ENCODE measurements at regions not wholly inside any gene's neighbourhood (a gene's known extent, or its start where the extent isn't known, plus 50 kb on each side); places are given as distances from the start of the nearest gene placed in this dataset.

DNA sequence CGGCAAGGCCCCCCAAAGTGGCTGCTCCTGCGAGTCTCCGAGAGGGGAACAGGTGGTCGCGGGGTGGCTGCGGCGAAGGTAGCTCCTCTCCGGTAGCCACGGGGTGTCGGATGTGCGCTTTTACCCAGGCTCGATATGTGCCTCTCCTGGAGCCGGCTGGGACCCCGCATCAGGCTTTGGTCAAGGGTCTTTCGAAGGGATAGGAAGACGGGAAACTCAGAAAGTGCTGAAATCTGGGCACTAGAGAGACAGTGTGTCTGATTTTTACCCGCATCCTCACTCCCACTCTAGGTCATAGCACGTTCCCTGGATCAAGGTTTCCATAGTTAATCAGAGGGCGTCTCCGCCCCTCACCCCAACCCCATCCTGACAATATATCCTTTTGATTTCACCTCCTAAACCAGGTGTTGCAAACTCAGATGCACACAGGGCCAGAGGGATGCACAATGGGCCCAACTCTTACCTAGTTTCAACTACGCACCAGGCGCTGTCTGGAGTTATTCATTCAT is 156.9 kb downstream of the PTPN11 start:
- H3K9me3 Mint-ChIP-seq = no peaks in the 10 kb centered on the region
- peaks cover 40 to 42% of the 10 kb centered on the region in 2 donors for H3K27me3 Mint-ChIP-seq
- Histone ChIP-seq H3K27ac (ENCODE audit: low read length) (no peak overlapping the region), H3K27me3 (replicated peaks in 1 of 2; ENCODE audit: control insufficient read depth in 2 of 2, extremely low read depth in 1 of 2, insufficient read depth in 2 of 2, low read length in 1 of 2) (peaks cover 7 to 30% of the 10 kb centered on the region in 2 experiments), H3K36me3 (ENCODE audit: control insufficient read depth in 2 of 2, extremely low read depth in 1 of 2, insufficient read depth in 1 of 2, low read length in 1 of 2) (no peaks in the 10 kb centered on the region), H3K4me1 (ENCODE audit: control insufficient read depth in 1 of 2, extremely low read depth in 1 of 2, insufficient read depth in 2 of 2, low read length in 2 of 2) (peaks cover 0 to 3% of the 10 kb centered on the region in 2 experiments), H3K4me3 (ENCODE audit: control insufficient read depth in 1 of 2, extremely low read depth in 1 of 2, low read length in 1 of 2) (no peak overlapping the region), H3K9me3 (no peaks in the 10 kb centered on the region)
- ChIA-PET POLR2A (no interaction called here), CTCF (no interaction called here)
- no peaks in the 10 kb centered on the region for H3K4me1 Mint-ChIP-seq
- H3K4me3 Mint-ChIP-seq = no peak overlapping the region
- ATAC-seq (replicated peaks in 1 of 4) (no peak), DNase-seq (no peak)
- H3K27ac Mint-ChIP-seq = no peak overlapping the region
- no peaks in the 10 kb centered on the region for H3K36me3 Mint-ChIP-seq
- 51% methylated on average over 18 of the region's 22 CpGs for WGBS (ENCODE audit: insufficient coverage)

DNA sequence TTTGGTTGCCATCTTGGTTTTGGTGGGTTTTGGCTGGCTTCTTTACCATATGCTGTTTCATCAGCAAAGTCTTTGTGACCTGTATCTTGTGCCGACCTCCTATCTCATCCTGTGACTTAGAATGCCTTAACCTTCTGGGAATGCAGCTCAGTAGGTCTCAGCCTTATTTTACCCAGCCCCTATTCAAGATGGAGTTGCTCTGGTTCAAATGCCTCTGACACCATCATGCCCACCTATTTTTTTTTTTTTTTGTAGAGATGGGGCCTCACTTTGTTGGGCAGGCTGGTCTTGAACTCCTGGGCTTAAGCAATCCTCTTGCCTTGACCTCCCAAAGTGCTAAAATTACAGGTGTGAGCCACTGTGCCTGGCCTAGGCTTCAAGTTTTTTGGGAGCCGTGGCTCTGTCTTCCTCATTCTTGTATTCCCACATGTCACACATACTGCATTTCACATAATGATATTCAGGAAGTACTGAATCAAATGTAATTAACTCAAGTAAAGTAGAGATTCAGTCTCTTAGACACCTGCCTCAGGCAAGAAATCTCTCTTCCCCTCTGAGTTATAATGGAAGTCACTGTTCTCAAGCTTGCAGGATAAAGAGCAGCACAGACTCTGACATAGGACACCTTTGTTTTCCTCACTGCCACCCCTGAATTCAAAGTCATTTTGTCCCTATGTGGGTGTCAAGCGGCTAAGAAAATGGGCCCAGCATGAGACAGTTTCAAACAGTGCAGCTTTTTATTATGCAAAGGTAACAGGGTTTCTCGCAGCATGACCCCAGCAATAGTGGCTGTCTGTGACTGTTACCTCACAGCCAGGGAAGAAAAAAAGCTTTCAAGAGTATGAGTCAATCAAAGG is 159.0 kb downstream of the PTPN11 start:
- Histone ChIP-seq H3K27ac (ENCODE audit: low read length) (no peak overlapping the region), H3K27me3 (replicated peaks in 1 of 2; ENCODE audit: control insufficient read depth in 2 of 2, extremely low read depth in 1 of 2, insufficient read depth in 2 of 2, low read length in 1 of 2) (peaks cover 7 to 30% of the 10 kb centered on the region in 2 experiments), H3K4me3 (ENCODE audit: control insufficient read depth in 1 of 2, extremely low read depth in 1 of 2, low read length in 1 of 2) (no peak overlapping the region), H3K9me3 (no peaks in the 10 kb centered on the region), H3K36me3 (ENCODE audit: control insufficient read depth in 2 of 2, extremely low read depth in 1 of 2, insufficient read depth in 1 of 2, low read length in 1 of 2) (no peaks in the 10 kb centered on the region), H3K4me1 (ENCODE audit: control insufficient read depth in 1 of 2, extremely low read depth in 1 of 2, insufficient read depth in 2 of 2, low read length in 2 of 2) (peaks cover 0 to 3% of the 10 kb centered on the region in 2 experiments)
- ChIA-PET CTCF (no interaction called here), POLR2A (no interaction called here)
- no CpG with 5 or more reads among the region's 4 CpGs for WGBS (ENCODE audit: insufficient coverage)
- Mint-ChIP-seq H3K36me3 (no peaks in the 10 kb centered on the region), H3K4me3 (no peak overlapping the region), H3K27me3 (peaks cover 39% of the 10 kb centered on the region in 2 donors), H3K4me1 (no peaks in the 10 kb centered on the region), H3K9me3 (no peaks in the 10 kb centered on the region), H3K27ac (no peak overlapping the region)
- ATAC-seq (replicated peaks in 1 of 4) (no peak), DNase-seq (no peak)

DNA sequence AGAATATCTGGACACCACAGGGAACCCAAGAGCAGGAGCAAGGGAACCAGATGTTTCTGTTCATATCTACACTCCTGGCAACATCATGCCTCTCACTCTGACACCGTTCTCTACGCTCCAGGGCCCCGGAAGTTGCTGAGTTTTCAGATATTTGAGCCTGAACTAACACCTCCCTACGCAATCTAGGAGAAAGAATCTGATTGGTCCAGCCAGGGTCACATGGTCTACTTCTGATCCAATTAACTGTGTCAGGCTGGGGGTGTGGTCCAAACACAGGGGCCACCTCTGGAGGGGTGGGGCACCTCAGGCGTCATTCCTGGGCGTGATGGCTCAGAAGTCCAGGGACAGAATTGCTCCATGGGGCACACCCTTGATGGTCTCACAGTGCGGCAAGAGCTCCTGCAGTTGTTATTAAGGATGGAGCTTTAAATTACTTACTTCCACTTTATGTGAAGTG is 165.5 kb downstream of the PTPN11 start:
- Histone ChIP-seq H3K27ac (ENCODE audit: low read length) (no peak overlapping the region), H3K36me3 (ENCODE audit: control insufficient read depth in 2 of 2, extremely low read depth in 1 of 2, insufficient read depth in 1 of 2, low read length in 1 of 2) (no peaks in the 10 kb centered on the region), H3K4me1 (ENCODE audit: control insufficient read depth in 1 of 2, extremely low read depth in 1 of 2, insufficient read depth in 2 of 2, low read length in 2 of 2) (no peaks in the 10 kb centered on the region), H3K4me3 (ENCODE audit: control insufficient read depth in 1 of 2, extremely low read depth in 1 of 2, low read length in 1 of 2) (no peak overlapping the region), H3K9me3 (no peaks in the 10 kb centered on the region), H3K27me3 (replicated peaks in 1 of 2; ENCODE audit: control insufficient read depth in 2 of 2, extremely low read depth in 1 of 2, insufficient read depth in 2 of 2, low read length in 1 of 2) (peaks cover under 1 to 19% of the 10 kb centered on the region in 2 experiments)
- no peak overlapping the region for H3K4me3 Mint-ChIP-seq
- 63% methylated on average over 2 of the region's 7 CpGs for WGBS (ENCODE audit: insufficient coverage)
- H3K27me3 Mint-ChIP-seq = peaks cover 30 to 40% of the 10 kb centered on the region in 2 donors
- ATAC-seq (replicated peaks in 1 of 4) (no peak), DNase-seq (no peak)
- no peaks in the 10 kb centered on the region for H3K4me1 Mint-ChIP-seq
- no peaks in the 10 kb centered on the region for H3K9me3 Mint-ChIP-seq
- CTCF ChIA-PET = no interaction called here
- no peaks in the 10 kb centered on the region for H3K36me3 Mint-ChIP-seq
- no peak overlapping the region for H3K27ac Mint-ChIP-seq
- POLR2A ChIA-PET = no interaction called here

GRCh38 chr12:112586148-112586783 is 167.5 kb downstream of the PTPN11 start:
- no peaks in the 10 kb centered on the region for H3K4me1 ChIP-seq (ENCODE audit: control insufficient read depth in 1 of 2, extremely low read depth in 1 of 2, insufficient read depth in 2 of 2, low read length in 2 of 2)
- ChIA-PET CTCF (no interaction called here), POLR2A (no interaction called here)
- H3K9me3 Mint-ChIP-seq = no peaks in the 10 kb centered on the region
- H3K36me3 ChIP-seq (ENCODE audit: control insufficient read depth in 2 of 2, extremely low read depth in 1 of 2, insufficient read depth in 1 of 2, low read length in 1 of 2) = no peaks in the 10 kb centered on the region
- H3K27me3 Mint-ChIP-seq = peaks cover 19 to 35% of the 10 kb centered on the region in 2 donors
- H3K27ac ChIP-seq (ENCODE audit: low read length) = no peak overlapping the region
- H3K36me3 Mint-ChIP-seq = no peaks in the 10 kb centered on the region
- no peaks in the 10 kb centered on the region for H3K4me1 Mint-ChIP-seq
- no peak overlapping the region for H3K4me3 Mint-ChIP-seq
- no peak for DNase-seq
- H3K27me3 ChIP-seq (replicated peaks in 1 of 2; ENCODE audit: control insufficient read depth in 2 of 2, extremely low read depth in 1 of 2, insufficient read depth in 2 of 2, low read length in 1 of 2) = peaks cover 0 to 19% of the 10 kb centered on the region in 2 experiments
- 57% methylated on average over 1 of the region's 5 CpGs for WGBS (ENCODE audit: insufficient coverage)
- no peaks in the 10 kb centered on the region for H3K9me3 ChIP-seq
- no peak overlapping the region for H3K4me3 ChIP-seq (ENCODE audit: control insufficient read depth in 1 of 2, extremely low read depth in 1 of 2, low read length in 1 of 2)
- no peak overlapping the region for H3K27ac Mint-ChIP-seq
- no peak for ATAC-seq (replicated peaks in 1 of 4)

DNA sequence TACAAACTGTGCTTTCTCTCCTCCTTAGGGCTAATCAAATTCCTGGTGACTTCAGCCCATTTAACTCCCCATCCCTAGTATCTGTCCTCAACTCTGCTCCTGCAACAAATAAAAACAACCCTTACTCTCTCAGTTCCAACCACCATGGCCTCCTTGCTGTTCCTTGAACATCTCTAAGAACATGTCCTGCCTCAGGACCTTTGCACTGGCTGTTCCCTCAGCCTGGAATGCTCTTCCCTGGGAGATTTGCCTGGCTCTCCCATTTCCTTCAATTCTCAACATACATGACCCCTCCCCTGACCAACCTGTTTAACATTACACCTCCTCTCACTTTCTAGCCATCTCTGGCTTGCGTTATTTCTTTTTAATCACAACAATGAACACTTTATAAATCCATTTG is 170.5 kb downstream of the PTPN11 start:
- POLR2A ChIA-PET = no interaction called here

DNA sequence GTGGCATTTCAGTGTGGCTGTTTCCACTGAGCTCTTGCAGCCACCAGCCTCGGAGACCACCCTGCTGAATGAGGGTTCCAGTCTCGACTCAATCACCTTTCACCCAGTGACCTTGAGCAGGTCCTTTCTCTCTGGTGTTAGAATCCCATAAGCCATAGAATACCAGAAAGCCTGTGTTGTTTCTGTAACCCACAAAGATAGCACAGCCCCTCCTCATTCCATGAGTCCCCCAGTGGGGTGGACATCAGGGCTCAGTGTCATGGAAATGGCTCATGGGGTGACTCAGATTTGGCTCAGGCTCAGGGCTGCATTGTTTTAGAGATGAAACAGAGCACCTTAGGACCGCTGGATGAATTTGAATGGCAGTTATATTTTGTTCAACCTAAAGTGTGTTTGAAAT is 171.5 kb downstream of the PTPN11 start:
- ChIA-PET POLR2A (no interaction called here), CTCF (interaction anchor here in 1 of 2 donors (0.6 kb wide), 1 partner anchor 539 kb away, joined by 3 read pairs; no protein-coding TSS in a partner anchor)
- H3K9me3 Mint-ChIP-seq = peaks cover 0 to 6% (median under 1%) of the 10 kb centered on the region in 3 donors
- H3K27me3 ChIP-seq (replicated peaks in 1 of 2; ENCODE audit: control insufficient read depth in 2 of 2, extremely low read depth in 1 of 2, insufficient read depth in 2 of 2, low read length in 1 of 2) = peaks cover 0 to 5% of the 10 kb centered on the region in 2 experiments
- no peak overlapping the region for H3K4me3 ChIP-seq (ENCODE audit: control insufficient read depth in 1 of 2, extremely low read depth in 1 of 2, low read length in 1 of 2)
- no peaks in the 10 kb centered on the region for H3K4me1 ChIP-seq (ENCODE audit: control insufficient read depth in 1 of 2, extremely low read depth in 1 of 2, insufficient read depth in 2 of 2, low read length in 2 of 2)
- whole genome bisulfite sequencing (ENCODE audit: insufficient coverage) = 63% methylated on average over 2 of the region's 3 CpGs
- H3K27ac ChIP-seq (ENCODE audit: low read length) = no peak overlapping the region
- no peak for ATAC-seq (replicated peaks in 1 of 4)
- no peak for DNase-seq
- H3K9me3 ChIP-seq = no peaks in the 10 kb centered on the region
- H3K27me3 Mint-ChIP-seq = peaks cover 7 to 41% of the 10 kb centered on the region in 2 donors
- no peaks in the 10 kb centered on the region for H3K36me3 ChIP-seq (ENCODE audit: control insufficient read depth in 2 of 2, extremely low read depth in 1 of 2, insufficient read depth in 1 of 2, low read length in 1 of 2)
- H3K36me3 Mint-ChIP-seq = no peaks in the 10 kb centered on the region
- no peak overlapping the region for H3K27ac Mint-ChIP-seq
- H3K4me1 Mint-ChIP-seq = no peaks in the 10 kb centered on the region
- no peak overlapping the region for H3K4me3 Mint-ChIP-seq

More for the DNA sequence above, 170.5 kb downstream of the PTPN11 start:
- Mint-ChIP-seq H3K27ac (no peak overlapping the region), H3K9me3 (peaks cover 0 to 6% (median 0%) of the 10 kb centered on the region in 3 donors), H3K27me3 (peaks cover 9 to 34% of the 10 kb centered on the region in 2 donors), H3K4me1 (no peaks in the 10 kb centered on the region), H3K36me3 (no peaks in the 10 kb centered on the region), H3K4me3 (no peak overlapping the region)
- CTCF ChIA-PET = no interaction called here
- Histone ChIP-seq H3K36me3 (ENCODE audit: control insufficient read depth in 2 of 2, extremely low read depth in 1 of 2, insufficient read depth in 1 of 2, low read length in 1 of 2) (no peaks in the 10 kb centered on the region), H3K27me3 (replicated peaks in 1 of 2; ENCODE audit: control insufficient read depth in 2 of 2, extremely low read depth in 1 of 2, insufficient read depth in 2 of 2, low read length in 1 of 2) (peaks cover 0 to 12% of the 10 kb centered on the region in 2 experiments), H3K4me3 (ENCODE audit: control insufficient read depth in 1 of 2, extremely low read depth in 1 of 2, low read length in 1 of 2) (no peak overlapping the region), H3K4me1 (ENCODE audit: control insufficient read depth in 1 of 2, extremely low read depth in 1 of 2, insufficient read depth in 2 of 2, low read length in 2 of 2) (no peaks in the 10 kb centered on the region), H3K9me3 (no peaks in the 10 kb centered on the region), H3K27ac (ENCODE audit: low read length) (no peak overlapping the region)
- DNase-seq (no peak), ATAC-seq (replicated peaks in 1 of 4) (no peak)
- no CpG with 5 or more reads among the region's 1 CpG for WGBS (ENCODE audit: insufficient coverage)

Data from T-cell (primary cell).